Smooth muscle cell (in vitro differentiated cells): ENCODE measurements at regions not wholly inside any gene's neighbourhood (a gene's known extent, or its start where the extent isn't known, plus 50 kb on each side); places are given as distances from the start of the nearest gene placed in this dataset.

Experiments
- DNase-seq: peaks from one replicate; lab custom pipeline; 2025; ENCODE audit not compliant: unreplicated experiment; lab: John Stamatoyannopoulos, UW
- H2AFZ ChIP-seq: fragments of 200-600 bp; sonication (generic); 2 replicates; pipeline ENCODE4 v1.6.0; 2016; ENCODE audit warnings: antibody characterized with exemption, low read depth, mild to moderate bottlenecking
- H3F3A ChIP-seq: fragments of 200-600 bp; sonication (generic); 2 replicates; pipeline ENCODE4 v1.6.0; 2017; ENCODE audit warnings: antibody characterized with exemption, low read depth
- H3K27ac ChIP-seq: fragments of 200-600 bp; sonication (generic); 2 replicates; pipeline ENCODE4 v1.5.1; 2016; ENCODE audit warnings: low read depth, mild to moderate bottlenecking
- H3K27me3 ChIP-seq: fragments of 200-600 bp; sonication (generic); 2 replicates; pipeline ENCODE4 v1.6.1; 2016; ENCODE audit warnings: low read depth, mild to moderate bottlenecking
- H3K36me3 ChIP-seq: fragments of 200-600 bp; sonication (generic); 2 replicates; pipeline ENCODE4 v1.5.1; 2016; ENCODE audit warnings: low read depth
- H3K4me1 ChIP-seq: fragments of 200-600 bp; sonication (generic); 2 replicates; pipeline ENCODE4 v1.5.1; 2016; ENCODE audit warnings: low read depth
- H3K4me2 ChIP-seq: fragments of 200-600 bp; sonication (generic); 2 replicates; pipeline ENCODE4 v1.6.0; 2016; ENCODE audit warnings: mild to moderate bottlenecking
- H3K4me3 ChIP-seq: fragments of 200-600 bp; sonication (generic); 2 replicates; pipeline ENCODE4 v1.5.1; 2016; ENCODE audit warnings: mild to moderate bottlenecking
- H3K79me2 ChIP-seq: fragments of 200-600 bp; sonication (generic); 2 replicates; pipeline ENCODE4 v1.6.0; 2016; ENCODE audit warnings: low read depth, mild to moderate bottlenecking
- H3K9ac ChIP-seq: fragments of 200-600 bp; sonication (generic); 2 replicates; pipeline ENCODE4 v1.6.0; 2016; ENCODE audit warnings: low read depth
- H3K9me3 ChIP-seq: fragments of 200-600 bp; sonication (generic); replicated peaks from 2 replicates; pipeline ENCODE4 v1.5.1; 2016; ENCODE audit warnings: low read depth
- H4K20me1 ChIP-seq: fragments of 200-600 bp; sonication (generic); 2 replicates; pipeline ENCODE4 v1.6.0; 2016; ENCODE audit warnings: low read depth
- CTCF ChIP-seq: fragments of 200-600 bp; sonication (generic); IDR thresholded peaks from 2 replicates; pipeline ENCODE4 v1.5.1; 2017; ENCODE audit warnings: borderline replicate concordance, mild to moderate bottlenecking, antibody characterized with exemption; ENCODE audit not compliant: insufficient read depth, poor library complexity, severe bottlenecking
- WGBS: methylation state at CpG from one replicate; pipeline ENCODE4 v1.1.7; 2016; ENCODE audit warnings: low lambda C conversion rate; 5-methylcytosine and 5-hydroxymethylcytosine counted together

GRCh38 chr2:142467321-142467720 lies 336.5 kb upstream of the LRP1B start:
- no peak for TF ChIP-seq CTCF
- Histone ChIP-seq H3F3A (no peaks in the 10 kb centered on the region), H3K79me2 (no peaks in the 10 kb centered on the region), H3K4me3 (no peak overlapping the region), H3K4me1 (no peaks in the 10 kb centered on the region), H4K20me1 (no peaks in the 10 kb centered on the region), H3K36me3 (no peaks in the 10 kb centered on the region), H3K27ac (no peak overlapping the region), H3K4me2 (no peak overlapping the region), H3K27me3 (no peaks in the 10 kb centered on the region), H2AFZ (no peak overlapping the region), H3K9me3 (no peaks in the 10 kb centered on the region), H3K9ac (no peak overlapping the region)
- DNase-seq, result no peak
- WGBS, result 78% methylated on average over 1 of the region's 1 CpG

GRCh38 chr2:142463047-142463446 lies 332.2 kb upstream of the LRP1B start:
- no peak overlapping the region for H3K4me3 ChIP-seq
- H3K4me1 ChIP-seq, result no peaks in the 10 kb centered on the region
- no peak overlapping the region for H3K4me2 ChIP-seq
- no peak overlapping the region for H3K9ac ChIP-seq
- H4K20me1 ChIP-seq, result no peaks in the 10 kb centered on the region
- H3K79me2 ChIP-seq, result no peaks in the 10 kb centered on the region
- TF ChIP-seq CTCF, result no peak
- no peak overlapping the region for H3K27ac ChIP-seq
- 76% methylated on average over 3 of the region's 3 CpGs for WGBS
- no peaks in the 10 kb centered on the region for H3K36me3 ChIP-seq
- no peak overlapping the region for H2AFZ ChIP-seq
- H3K27me3 ChIP-seq, result no peaks in the 10 kb centered on the region
- H3F3A ChIP-seq, result no peaks in the 10 kb centered on the region
- no peak for DNase-seq
- H3K9me3 ChIP-seq, result no peaks in the 10 kb centered on the region

- no peak for TF ChIP-seq CTCF
- Histone ChIP-seq H4K20me1 (no peaks in the 10 kb centered on the region), H3K27ac (no peak overlapping the region), H3K36me3 (no peaks in the 10 kb centered on the region), H3K9me3 (no peaks in the 10 kb centered on the region), H3K4me1 (no peaks in the 10 kb centered on the region), H3F3A (no peaks in the 10 kb centered on the region), H2AFZ (no peak overlapping the region), H3K9ac (no peak overlapping the region), H3K27me3 (no peaks in the 10 kb centered on the region), H3K4me2 (no peak overlapping the region), H3K79me2 (no peaks in the 10 kb centered on the region), H3K4me3 (no peak overlapping the region)
- WGBS, result 92% methylated on average over 1 of the region's 1 CpG
- DNase-seq, result no peak
Observed at GRCh38 chr2:142462306-142462705, 331.5 kb upstream of the LRP1B start.

- H3K27ac ChIP-seq, result no peak overlapping the region
- 90% methylated on average over 5 of the region's 5 CpGs for WGBS
Observed at GRCh38 chr2:142445551-142446072, 314.8 kb upstream of the LRP1B start.

More at GRCh38 chr2:142445551-142446072, 314.8 kb upstream of the LRP1B start:
- Histone ChIP-seq H4K20me1 (no peaks in the 10 kb centered on the region), H3K4me2 (no peak overlapping the region), H3K4me3 (no peak overlapping the region), H3F3A (no peaks in the 10 kb centered on the region), H3K27me3 (no peaks in the 10 kb centered on the region), H3K36me3 (no peaks in the 10 kb centered on the region), H3K9ac (no peak overlapping the region), H2AFZ (no peak overlapping the region), H3K4me1 (no peaks in the 10 kb centered on the region), H3K9me3 (no peaks in the 10 kb centered on the region), H3K79me2 (no peaks in the 10 kb centered on the region)
- DNase-seq, result no peak
- no peak for TF ChIP-seq CTCF
